GM12878 (cell line): ENCODE measurements at regions not wholly inside any gene's neighbourhood (a gene's known extent, or its start where the extent isn't known, plus 50 kb on each side); places are given as distances from the start of the nearest gene placed in this dataset.

Experiments used
- ATAC-seq: fragments of 200-7000 bp; cut with Tn5 transposase; 3 replicates; pipeline ENCODE4 v1.9.1; 2020; ENCODE audit warnings: mild to moderate bottlenecking, moderate library complexity
- BruUV-seq: library from RNA; stranded (reverse); fragments of 400-500 nt; replicated peaks from 2 replicates; lab custom pipeline; 2021; lab: Mats Ljungman, UMichigan
- CTCF ChIA-PET: fragments of 300-600 bp; sonication (Branson Sonifier 250); formaldehyde crosslinking; extraction: SDS; loops from one replicate; lab custom pipeline; 2021; ENCODE audit warnings: inconsistent platforms; lab: Yijun Ruan, JAX
- POLR2A ChIA-PET: fragments of 350-600 bp; formaldehyde crosslinking; extraction: SDS; loops from one replicate; lab custom pipeline; 2021; ENCODE audit warnings: inconsistent platforms; lab: Charles Lee
- RAD21 ChIA-PET: fragments of 300-600 bp; sonication (Branson Sonifier 250); formaldehyde crosslinking; loops from one replicate; lab custom pipeline; 2023; ENCODE audit warnings: antibody characterized with exemption; ENCODE audit not compliant: unreplicated experiment; lab: Charles Lee
- SMC1A ChIA-PET: fragments of 300-600 bp; sonication (Branson Sonifier 250); formaldehyde crosslinking; loops from one replicate; lab custom pipeline; 2023; ENCODE audit not compliant: unreplicated experiment, uncharacterized antibody; lab: Charles Lee
- DNase-seq: peaks from one replicate; pipeline ENCODE4 v3.0.0-alpha.2; 2011; ENCODE audit warnings: low read depth, low spot score
- FAIRE-seq: peaks from 3 replicates; lab custom pipeline; 2011; peaks lifted over from hg19 to GRCh38; lab: Jason Lieb, UNC
- H2AFZ ChIP-seq: 2 replicates; pipeline ENCODE4 v1.6.0; 2011; ENCODE audit warnings: low read depth, low read length, control low read depth; ENCODE audit not compliant: control insufficient read depth
- H3K27ac ChIP-seq: 2 replicates; pipeline ENCODE4 v1.5.1; 2011; ENCODE audit warnings: control low read depth; ENCODE audit not compliant: control insufficient read depth, insufficient read depth
- H3K27me3 ChIP-seq, 2 experiments: replicated peaks in 1 of 2; 2 replicates each; pipeline versions ENCODE4 v1.6.0 to v1.6.1; 2011; ENCODE audit warnings: low read length in 1 of 2; ENCODE audit not compliant: control insufficient read depth in 2 of 2, insufficient read depth in 2 of 2
- H3K36me3 ChIP-seq, 2 experiments: 2 replicates each; pipeline ENCODE4 v1.5.1; 2011; ENCODE audit warnings: low read length in 1 of 2; ENCODE audit not compliant: control insufficient read depth in 2 of 2, insufficient read depth in 2 of 2
- H3K4me1 ChIP-seq: 2 replicates; pipeline ENCODE4 v1.6.1; 2011; ENCODE audit warnings: mild to moderate bottlenecking, low read length, moderate library complexity, mixed read lengths; ENCODE audit not compliant: control insufficient read depth, insufficient read depth
- H3K4me2 ChIP-seq: 2 replicates; pipeline ENCODE4 v1.6.0; 2011; ENCODE audit warnings: control low read depth; ENCODE audit not compliant: control insufficient read depth, insufficient read depth
- H3K4me3 ChIP-seq: fragments of 200-600 bp; sonication (generic); 2 replicates; pipeline ENCODE4 v1.5.1; 2016
- H3K79me2 ChIP-seq: 2 replicates; pipeline ENCODE4 v1.6.0; 2011; ENCODE audit warnings: low read length; ENCODE audit not compliant: control insufficient read depth, insufficient read depth
- H3K9ac ChIP-seq: 2 replicates; pipeline ENCODE4 v1.8.0; 2011; ENCODE audit warnings: low read length, control low read depth, mixed read lengths; ENCODE audit not compliant: control insufficient read depth, insufficient read depth
- H3K9me3 ChIP-seq: replicated peaks from 3 replicates; pipeline ENCODE4 v1.5.1; 2011; ENCODE audit warnings: mild to moderate bottlenecking, low read length; ENCODE audit not compliant: control insufficient read depth, insufficient read depth
- H4K20me1 ChIP-seq: 2 replicates; pipeline ENCODE4 v1.6.0; 2011; ENCODE audit not compliant: control insufficient read depth, insufficient read depth
- EED ChIP-seq: sonication (generic); IDR thresholded peaks from 2 replicates; pipeline ENCODE4 v1.6.1; 2016; ENCODE audit warnings: antibody characterized with exemption, low read depth
- MTA3 ChIP-seq: IDR thresholded peaks from 2 replicates; pipeline ENCODE4 v1.6.1; 2012; ENCODE audit warnings: low read length, inconsistent platforms, borderline replicate concordance
- NFYB ChIP-seq: IDR thresholded peaks from 2 replicates; pipeline ENCODE4 v1.6.1; 2011; ENCODE audit warnings: low read depth, mild to moderate bottlenecking, low read length, improper control_type of control experiment, moderate library complexity; ENCODE audit not compliant: insufficient read depth
- RAD21 ChIP-seq: IDR thresholded peaks from 2 replicates; pipeline ENCODE4 v1.6.1; 2011; ENCODE audit warnings: mild to moderate bottlenecking, low read depth, low read length, moderate library complexity; ENCODE audit not compliant: insufficient read depth
- SMAD5 ChIP-seq: IDR thresholded peaks from 2 replicates; pipeline ENCODE4 v1.6.1; 2016; ENCODE audit warnings: antibody characterized with exemption, low read depth
- SREBF1 ChIP-seq: IDR thresholded peaks from 2 replicates; pipeline ENCODE4 v1.6.1; 2012; ENCODE audit warnings: mild to moderate bottlenecking, low read length
- SRF ChIP-seq, 2 experiments: IDR thresholded peaks; 2 replicates each; pipeline ENCODE4 v1.6.1; 2011; ENCODE audit warnings: low read depth in 2 of 2, low read length in 2 of 2, mild to moderate bottlenecking in 1 of 2, moderate library complexity in 1 of 2
- STAT1 ChIP-seq: fragments of 450-650 bp; conservative IDR thresholded peaks from 2 replicates; pipeline ENCODE4 v1.6.1; 2014; ENCODE audit warnings: antibody characterized with exemption, mild to moderate bottlenecking
- TCF12 ChIP-seq: IDR thresholded peaks from 2 replicates; pipeline ENCODE4 v1.6.1; 2011; ENCODE audit warnings: low read depth, mild to moderate bottlenecking, low read length
- in situ Hi-C: fragments of 300-500 bp; cut with MboI; formaldehyde crosslinking; loops from 9 replicates; pipeline ENCODE4 v1.14.3; 2018; ENCODE audit warnings: mixed read lengths
- intact Hi-C: fragments of 100-400 bp; cut with micrococcal nuclease; formaldehyde crosslinking; loops from one replicate; pipeline ENCODE4 v1.14.2; 2022; ENCODE audit not compliant: unreplicated experiment
- TF ChIP-seq, protein P1 (sequence below): IDR thresholded peaks from 2 replicates; pipeline ENCODE4 v1.6.1; 2012; ENCODE audit warnings: improper control_type of control experiment, low read depth, low read length; ENCODE audit not compliant: insufficient replicate concordance
- TF ChIP-seq, protein P2 (sequence below): IDR thresholded peaks from 2 replicates; pipeline ENCODE4 v1.6.1; 2012; ENCODE audit warnings: mild to moderate bottlenecking, low read depth, low read length

DNA sequence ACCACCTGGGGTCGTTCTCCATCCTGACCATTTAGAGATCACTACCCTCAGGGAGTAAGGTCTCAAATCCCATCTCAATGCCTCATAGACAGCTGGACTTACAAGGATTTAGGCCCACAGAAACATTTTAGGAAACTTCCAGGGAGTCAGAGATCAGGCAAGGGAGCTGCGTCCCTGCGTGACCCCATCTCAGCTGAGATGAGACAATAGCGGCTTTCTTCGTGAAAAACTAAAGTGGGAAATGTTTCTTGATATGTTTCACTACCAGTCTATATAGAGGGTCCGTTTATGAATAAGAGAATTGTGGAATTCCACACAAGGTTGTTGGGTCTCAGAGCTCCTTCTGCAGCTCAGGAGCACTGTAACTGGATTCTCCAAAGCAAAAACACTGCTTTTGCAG, 105.1 kb downstream of the VCPKMT start (continued):
- TF ChIP-seq, protein P1, sequence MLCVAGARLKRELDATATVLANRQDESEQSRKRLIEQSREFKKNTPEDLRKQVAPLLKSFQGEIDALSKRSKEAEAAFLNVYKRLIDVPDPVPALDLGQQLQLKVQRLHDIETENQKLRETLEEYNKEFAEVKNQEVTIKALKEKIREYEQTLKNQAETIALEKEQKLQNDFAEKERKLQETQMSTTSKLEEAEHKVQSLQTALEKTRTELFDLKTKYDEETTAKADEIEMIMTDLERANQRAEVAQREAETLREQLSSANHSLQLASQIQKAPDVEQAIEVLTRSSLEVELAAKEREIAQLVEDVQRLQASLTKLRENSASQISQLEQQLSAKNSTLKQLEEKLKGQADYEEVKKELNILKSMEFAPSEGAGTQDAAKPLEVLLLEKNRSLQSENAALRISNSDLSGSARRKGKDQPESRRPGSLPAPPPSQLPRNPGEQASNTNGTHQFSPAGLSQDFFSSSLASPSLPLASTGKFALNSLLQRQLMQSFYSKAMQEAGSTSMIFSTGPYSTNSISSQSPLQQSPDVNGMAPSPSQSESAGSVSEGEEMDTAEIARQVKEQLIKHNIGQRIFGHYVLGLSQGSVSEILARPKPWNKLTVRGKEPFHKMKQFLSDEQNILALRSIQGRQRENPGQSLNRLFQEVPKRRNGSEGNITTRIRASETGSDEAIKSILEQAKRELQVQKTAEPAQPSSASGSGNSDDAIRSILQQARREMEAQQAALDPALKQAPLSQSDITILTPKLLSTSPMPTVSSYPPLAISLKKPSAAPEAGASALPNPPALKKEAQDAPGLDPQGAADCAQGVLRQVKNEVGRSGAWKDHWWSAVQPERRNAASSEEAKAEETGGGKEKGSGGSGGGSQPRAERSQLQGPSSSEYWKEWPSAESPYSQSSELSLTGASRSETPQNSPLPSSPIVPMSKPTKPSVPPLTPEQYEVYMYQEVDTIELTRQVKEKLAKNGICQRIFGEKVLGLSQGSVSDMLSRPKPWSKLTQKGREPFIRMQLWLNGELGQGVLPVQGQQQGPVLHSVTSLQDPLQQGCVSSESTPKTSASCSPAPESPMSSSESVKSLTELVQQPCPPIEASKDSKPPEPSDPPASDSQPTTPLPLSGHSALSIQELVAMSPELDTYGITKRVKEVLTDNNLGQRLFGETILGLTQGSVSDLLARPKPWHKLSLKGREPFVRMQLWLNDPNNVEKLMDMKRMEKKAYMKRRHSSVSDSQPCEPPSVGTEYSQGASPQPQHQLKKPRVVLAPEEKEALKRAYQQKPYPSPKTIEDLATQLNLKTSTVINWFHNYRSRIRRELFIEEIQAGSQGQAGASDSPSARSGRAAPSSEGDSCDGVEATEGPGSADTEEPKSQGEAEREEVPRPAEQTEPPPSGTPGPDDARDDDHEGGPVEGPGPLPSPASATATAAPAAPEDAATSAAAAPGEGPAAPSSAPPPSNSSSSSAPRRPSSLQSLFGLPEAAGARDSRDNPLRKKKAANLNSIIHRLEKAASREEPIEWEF: no peak
- TF ChIP-seq RAD21 (no peak), SREBF1 (no peak), TCF12 (no peak), NFYB (no peak), EED (no peak), SMAD5 (no peak), STAT1 (no peak), SRF (IDR thresholded peaks at IDR 0.05; ENCODE audit: low read depth in 2 of 2, low read length in 2 of 2) (no peak)
- TF ChIP-seq, all 136 proteins: peak for 0

DNA sequence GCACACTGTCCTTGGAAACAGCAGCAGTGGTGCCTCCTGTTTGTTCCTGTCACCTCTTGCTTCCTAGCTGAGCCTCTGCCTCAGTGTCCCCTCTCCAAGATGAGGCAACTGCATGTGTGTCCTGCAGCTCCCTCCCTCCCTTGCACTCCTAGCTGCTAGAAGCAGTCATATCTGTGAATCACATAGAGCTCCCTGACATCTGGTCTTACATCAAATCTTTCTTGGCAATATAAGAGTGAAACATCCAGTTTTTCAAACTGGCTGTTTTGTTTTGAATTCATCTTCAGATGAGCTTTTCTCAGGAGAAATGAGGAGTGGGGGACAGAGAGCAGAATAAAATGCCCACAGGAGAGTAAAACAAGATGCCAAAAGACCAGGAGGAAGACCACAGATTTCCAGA, 103.7 kb downstream of the VCPKMT start:
- BruUV-seq: no TSS peak

More for the DNA sequence above, 103.7 kb downstream of the VCPKMT start:
- no peak overlapping the region for H3K4me2 ChIP-seq
- no peak overlapping the region for H2AFZ ChIP-seq
- ChIA-PET POLR2A (interaction anchor here (0.6 kb wide), 1 partner anchor 90 kb away, joined by 3 read pairs; no protein-coding TSS in a partner anchor), SMC1A (interaction anchor here (0.6 to 1.5 kb wide), 4 partner anchors 15 to 128 kb away, joined by 3 to 13 read pairs (median 3); no protein-coding TSS in a partner anchor), RAD21 (interaction anchor here (0.9 kb wide), 1 partner anchor 9 kb away, joined by 3 read pairs; no protein-coding TSS in a partner anchor), CTCF (interaction anchor here (0.6 to 1.1 kb wide), 4 partner anchors 63 to 147 kb away, joined by 3 read pairs; no protein-coding TSS in a partner anchor)
- DNase-seq: no peak
- no peak overlapping the region for H3K27ac ChIP-seq
- H3K4me1 ChIP-seq: peaks cover 9% of the 10 kb centered on the region
- H3K79me2 ChIP-seq: no peaks in the 10 kb centered on the region
- TF ChIP-seq MTA3: no peak
- TF ChIP-seq, protein P2, sequence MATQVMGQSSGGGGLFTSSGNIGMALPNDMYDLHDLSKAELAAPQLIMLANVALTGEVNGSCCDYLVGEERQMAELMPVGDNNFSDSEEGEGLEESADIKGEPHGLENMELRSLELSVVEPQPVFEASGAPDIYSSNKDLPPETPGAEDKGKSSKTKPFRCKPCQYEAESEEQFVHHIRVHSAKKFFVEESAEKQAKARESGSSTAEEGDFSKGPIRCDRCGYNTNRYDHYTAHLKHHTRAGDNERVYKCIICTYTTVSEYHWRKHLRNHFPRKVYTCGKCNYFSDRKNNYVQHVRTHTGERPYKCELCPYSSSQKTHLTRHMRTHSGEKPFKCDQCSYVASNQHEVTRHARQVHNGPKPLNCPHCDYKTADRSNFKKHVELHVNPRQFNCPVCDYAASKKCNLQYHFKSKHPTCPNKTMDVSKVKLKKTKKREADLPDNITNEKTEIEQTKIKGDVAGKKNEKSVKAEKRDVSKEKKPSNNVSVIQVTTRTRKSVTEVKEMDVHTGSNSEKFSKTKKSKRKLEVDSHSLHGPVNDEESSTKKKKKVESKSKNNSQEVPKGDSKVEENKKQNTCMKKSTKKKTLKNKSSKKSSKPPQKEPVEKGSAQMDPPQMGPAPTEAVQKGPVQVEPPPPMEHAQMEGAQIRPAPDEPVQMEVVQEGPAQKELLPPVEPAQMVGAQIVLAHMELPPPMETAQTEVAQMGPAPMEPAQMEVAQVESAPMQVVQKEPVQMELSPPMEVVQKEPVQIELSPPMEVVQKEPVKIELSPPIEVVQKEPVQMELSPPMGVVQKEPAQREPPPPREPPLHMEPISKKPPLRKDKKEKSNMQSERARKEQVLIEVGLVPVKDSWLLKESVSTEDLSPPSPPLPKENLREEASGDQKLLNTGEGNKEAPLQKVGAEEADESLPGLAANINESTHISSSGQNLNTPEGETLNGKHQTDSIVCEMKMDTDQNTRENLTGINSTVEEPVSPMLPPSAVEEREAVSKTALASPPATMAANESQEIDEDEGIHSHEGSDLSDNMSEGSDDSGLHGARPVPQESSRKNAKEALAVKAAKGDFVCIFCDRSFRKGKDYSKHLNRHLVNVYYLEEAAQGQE: no peak
- intact Hi-C loops (no loop called here), in situ Hi-C loops (no loop called here)
- H4K20me1 ChIP-seq: no peaks in the 10 kb centered on the region
- H3K36me3 ChIP-seq: no peaks in the 10 kb centered on the region
- no peak for ATAC-seq
- no peak overlapping the region for H3K4me3 ChIP-seq
- no peak overlapping the region for H3K9ac ChIP-seq
- no peaks in the 10 kb centered on the region for H3K9me3 ChIP-seq
- H3K27me3 ChIP-seq: no peaks in the 10 kb centered on the region
- FAIRE-seq: no peak
